GM19025 (cell line): ENCODE measurements at regions not wholly inside any gene's neighbourhood (a gene's known extent, or its start where the extent isn't known, plus 50 kb on each side); places are given as distances from the start of the nearest gene placed in this dataset.
"Not testable (repeated sequence)": the region's sequence is repeated elsewhere in the genome, so short reads cannot be mapped to it uniquely, and the experiment has no call there.

ENCODE experiments used
- ATAC-seq: cut with Tn5 transposase; IDR thresholded peaks from one replicate; pipeline ENCODE4 v1.9.1; 2021; ENCODE audit warnings: mild to moderate bottlenecking, low read depth, moderate library complexity; ENCODE audit not compliant: unreplicated experiment

DNA sequence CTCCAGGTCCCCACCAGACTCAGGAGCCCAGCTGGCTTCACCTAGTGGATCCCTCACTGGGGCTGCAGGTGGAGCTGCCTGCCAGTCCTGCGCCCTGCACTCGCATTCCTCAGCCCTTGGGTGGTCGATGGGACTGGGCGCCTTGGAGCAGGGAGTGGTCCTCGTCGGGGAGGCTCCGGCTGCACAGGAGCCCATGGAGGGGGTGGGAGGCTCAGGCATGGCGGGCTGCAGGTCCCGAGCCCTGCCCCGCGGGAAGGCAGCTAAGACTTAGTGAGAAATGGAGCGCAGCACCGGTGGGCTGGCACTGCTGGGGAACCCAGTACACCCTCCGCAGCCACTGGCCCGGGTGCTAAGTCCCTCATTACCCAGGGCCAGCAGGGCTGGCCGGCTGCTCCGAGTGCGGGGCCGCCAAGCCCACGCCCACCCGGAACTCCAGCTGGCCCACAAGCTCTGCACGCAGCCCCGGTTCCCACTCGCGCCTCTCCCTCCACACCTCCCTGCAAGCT is 203.4 kb downstream of the DSC3 start:
- ATAC-seq, result not testable (repeated sequence)

DNA sequence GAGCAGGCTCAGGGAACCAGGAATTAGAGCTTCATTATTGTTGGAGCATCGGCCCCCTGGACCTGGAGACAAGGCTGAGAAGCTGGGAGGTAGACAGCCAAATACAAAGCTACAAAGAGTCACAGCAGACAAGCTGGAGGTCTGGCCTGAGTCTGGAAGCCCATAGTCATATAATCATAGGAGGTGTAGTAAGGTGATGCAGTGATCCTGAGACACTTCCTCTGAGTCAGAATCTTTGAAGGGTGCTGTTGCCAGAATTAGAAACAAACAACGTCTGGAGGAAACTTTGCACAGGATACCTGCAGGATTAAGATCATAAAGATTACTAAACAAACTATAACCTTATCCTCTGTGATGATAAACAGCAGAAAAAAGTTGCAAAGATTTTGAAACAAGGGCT is 213.8 kb downstream of the DSC3 start:
- no peak for ATAC-seq

DNA sequence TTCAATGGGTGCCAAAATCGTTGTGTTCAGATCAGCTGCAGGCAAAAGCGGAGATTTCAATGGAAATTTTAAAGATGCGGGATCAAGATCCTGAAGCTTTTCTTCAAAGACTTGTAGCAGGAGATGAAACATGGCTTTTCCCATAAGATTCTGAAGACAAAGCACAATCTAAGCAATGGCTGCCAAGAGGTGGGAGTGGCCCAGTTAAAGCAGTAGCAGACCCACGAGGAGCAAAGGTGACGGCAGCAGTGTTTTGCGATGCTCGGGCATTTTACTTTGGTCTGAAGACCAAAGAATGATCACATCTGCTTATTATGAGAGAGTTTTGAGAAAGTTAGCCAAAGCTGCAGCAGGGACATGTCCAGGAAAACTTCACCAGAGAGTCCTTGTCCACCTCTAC is 222.9 kb downstream of the DSC3 start:
- ATAC-seq, result no peak

DNA sequence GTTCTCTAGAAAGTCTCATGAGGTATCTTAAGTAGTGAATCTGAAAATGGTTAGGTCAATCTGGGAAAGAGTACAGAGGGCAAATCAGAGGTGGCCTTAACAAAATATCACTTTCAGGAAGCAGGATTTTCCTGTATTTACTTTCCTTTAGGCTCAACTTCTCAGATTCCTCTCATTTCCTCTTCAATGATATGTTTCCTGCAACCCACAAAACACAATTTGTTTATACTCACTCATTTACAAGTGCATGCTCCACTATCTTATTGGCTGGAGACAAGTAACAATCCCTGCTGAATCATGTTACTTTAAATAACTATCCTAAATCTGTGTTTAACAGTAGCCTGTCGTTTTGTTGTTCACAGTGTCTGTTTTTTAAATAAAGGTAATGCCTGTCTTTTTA is 228.1 kb downstream of the DSC3 start:
- ATAC-seq, result no peak

DNA sequence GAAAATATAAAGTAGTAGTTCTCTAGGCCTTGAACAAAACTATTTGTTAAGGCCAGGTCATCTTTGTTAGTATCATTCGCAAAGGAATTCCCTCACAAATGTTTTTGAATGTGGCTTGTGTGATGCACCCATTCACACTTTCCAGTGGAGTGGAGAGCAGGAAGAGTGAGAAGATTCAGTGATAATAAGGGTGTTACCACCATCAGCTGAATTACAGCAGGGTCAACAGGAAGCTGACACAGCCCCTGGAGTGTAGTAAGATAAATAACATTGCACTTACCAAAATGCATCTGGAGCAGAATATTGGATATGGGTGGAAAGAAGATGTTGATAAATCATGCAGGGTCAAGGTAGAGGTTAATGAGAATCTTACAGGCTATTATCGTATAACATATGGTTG is 231.0 kb downstream of the DSC3 start:
- no peak for ATAC-seq

DNA sequence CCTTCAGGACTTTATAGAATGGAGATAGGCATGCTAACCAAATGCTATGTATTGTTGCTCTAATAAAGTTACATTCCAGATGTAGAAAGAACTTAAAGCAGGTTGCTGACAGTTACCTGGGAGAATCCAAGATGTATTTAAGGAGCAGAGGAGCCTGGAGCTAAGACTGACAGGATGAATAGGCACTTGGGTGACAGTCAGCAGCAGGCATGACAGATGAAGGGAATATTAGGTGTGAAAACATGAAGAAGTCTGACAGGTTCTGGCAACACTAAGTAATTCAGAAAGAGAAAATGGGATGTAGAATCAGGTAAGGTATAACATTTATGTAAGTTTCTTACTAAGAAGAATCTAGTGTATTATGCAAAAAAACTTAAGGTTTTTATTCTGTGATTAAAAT is 232.0 kb downstream of the DSC3 start:
- no peak for ATAC-seq

DNA sequence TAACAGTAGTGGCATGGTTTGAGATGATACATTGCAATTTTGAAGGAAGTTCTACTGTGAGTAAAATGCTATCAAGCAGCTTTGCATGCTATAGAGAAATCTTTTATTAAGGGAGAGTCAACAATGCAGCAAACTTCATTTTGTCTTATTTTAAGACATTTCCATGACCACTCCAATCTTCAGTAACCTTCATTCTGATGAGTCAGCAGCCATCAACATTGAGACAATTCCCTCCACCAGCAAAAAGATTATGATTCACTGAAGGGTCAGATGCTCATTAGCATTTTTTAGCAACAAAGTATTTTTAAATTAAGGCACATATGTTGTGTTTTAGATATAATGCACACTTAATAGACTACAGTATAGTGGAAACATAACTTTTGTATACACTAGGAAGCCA is 235.7 kb downstream of the DSC3 start:
- ATAC-seq, result no peak

DNA sequence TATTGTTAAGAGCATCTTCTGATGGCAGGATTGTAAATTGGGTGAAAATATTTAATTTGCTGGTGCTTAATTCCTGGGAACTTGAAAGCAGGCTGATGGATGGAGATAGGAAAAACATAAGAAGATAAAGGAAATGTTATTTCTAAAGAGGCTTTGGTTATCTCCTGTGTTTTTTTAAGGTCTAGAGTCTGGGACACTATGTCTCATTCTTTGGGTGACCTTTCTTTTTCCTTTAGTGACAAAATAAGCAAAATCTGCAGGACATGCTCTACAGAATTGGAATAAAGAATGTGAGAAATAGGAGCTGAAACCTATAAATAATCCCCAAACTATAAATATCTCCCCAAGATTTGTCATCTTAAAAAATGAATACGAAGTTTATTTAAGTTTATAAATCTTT is 241.7 kb downstream of the DSC3 start:
- no peak for ATAC-seq

DNA sequence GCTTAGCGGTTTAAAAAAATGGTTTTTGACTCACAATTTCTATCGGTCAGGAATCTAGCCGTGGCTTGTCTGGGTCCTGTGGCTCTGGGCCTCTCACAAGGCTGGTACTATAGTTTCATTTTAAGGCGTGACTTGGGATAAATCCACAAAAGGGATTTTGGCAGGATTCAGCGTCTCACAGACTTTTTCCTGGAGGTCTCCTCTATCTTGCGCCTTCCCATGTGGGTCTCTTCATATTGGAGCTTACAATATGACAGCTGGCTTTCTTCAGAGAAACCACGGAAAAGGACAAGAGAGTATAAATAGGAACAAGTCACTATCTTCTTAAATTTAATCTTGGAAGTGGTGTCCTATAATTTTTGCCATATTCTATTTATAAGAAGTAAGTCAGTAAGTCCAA is 250.5 kb downstream of the DSC3 start:
- no peak for ATAC-seq

DNA sequence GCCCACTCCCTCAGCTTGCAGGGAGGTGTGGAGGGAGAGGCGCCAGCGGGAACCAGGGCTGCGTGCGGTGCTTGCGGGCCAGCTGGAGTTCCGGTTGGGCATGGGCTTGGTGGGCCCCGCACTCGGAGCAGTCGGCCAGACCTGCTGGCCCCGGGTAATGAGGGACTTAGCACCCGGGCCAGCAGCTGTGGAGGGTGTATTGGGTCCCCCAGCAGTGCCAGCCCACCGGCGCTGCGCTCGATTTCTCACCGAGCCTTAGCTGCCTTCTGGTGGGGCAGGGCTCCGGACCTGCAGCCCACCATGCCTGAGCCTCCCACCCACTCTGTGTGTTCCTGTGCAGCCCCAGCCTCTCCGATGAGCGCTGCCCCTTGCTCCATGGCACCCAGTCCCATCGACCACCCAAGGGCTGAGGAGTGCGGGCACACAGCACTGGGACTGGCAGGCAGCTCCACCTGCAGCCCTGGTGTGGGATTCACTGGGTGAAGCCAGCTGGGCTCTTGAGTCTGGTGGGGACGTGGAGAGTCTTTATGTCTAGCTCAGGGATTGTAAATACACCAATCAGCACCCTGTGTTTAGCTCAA is 254.0 kb downstream of the DSC3 start:
- not testable (repeated sequence) for ATAC-seq

DNA sequence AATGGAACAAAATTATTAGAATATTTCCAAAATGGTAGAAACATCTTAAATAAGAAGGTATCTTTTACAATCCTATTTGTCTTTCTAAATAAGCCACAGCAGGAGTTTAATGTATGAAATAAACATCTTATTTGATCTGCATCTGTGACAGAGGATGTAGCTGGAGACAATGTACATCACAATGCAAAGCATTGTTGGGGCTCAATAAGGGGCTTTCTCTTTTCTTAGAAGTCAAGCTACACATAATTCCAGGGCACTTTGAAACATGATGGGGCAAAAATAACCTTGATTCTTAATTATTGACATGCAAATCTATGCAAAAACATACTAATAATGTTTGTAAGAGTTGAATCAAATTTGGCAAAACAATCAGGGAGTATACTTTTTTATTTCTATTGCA is 255.1 kb downstream of the DSC3 start:
- no peak for ATAC-seq

DNA sequence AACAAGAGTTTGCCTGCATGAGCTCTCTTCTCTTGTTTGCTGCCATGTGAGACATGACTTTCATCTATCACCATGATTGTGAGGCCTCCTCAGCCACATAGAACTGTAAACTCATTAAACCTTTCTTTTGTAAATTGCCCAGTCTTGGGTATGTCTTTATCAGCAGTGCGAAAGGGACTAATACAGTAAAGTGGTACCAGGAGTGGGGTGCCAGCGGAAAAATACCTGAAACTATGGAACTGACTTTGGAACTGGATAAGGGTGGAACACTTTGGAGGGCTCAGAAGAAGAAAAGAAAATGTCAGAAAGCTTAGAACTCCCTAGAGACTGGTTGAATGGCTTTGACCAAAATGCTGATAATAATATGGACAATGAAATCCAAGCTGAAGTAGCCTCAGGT is 260.9 kb downstream of the DSC3 start:
- ATAC-seq, result no peak

DNA sequence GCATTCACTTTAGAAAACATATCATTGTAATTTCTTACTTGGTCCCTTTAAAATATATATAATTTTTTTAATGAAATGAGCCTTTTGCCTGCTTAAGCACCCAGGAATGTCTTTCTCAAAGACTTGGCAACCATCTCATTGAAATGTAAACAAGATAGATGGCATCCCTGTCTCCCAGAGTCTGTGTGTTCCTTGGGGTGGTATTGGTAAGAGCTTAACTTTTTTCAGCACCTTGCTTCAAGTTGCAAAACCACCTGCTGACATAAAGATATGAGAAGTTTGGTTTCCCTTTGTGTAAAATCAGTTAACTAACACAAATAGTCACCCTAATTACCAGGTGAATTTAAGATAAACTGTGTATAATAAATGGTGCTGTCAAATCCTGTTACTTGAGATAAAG is 266.9 kb downstream of the DSC3 start:
- no peak for ATAC-seq

DNA sequence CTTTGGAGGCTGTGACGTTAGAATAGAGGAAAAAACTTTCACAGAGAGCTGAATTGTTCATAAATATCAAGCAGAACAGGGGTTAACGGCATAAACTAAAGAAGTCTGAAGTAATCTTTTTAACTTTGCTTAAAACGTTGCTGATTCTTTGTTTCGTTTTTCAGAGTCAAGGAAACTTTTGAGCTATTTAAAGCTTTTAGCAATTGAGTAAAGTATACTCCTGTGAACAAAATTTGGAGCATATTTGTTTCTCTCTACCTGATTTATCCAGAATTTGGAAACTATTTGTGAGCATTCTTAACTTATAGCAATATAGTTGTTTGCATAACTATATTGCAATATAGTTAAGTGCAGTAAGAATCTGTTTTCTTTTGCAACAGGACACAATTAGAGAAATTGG is 270.4 kb downstream of the DSC3 start:
- not testable (repeated sequence) for ATAC-seq

DNA sequence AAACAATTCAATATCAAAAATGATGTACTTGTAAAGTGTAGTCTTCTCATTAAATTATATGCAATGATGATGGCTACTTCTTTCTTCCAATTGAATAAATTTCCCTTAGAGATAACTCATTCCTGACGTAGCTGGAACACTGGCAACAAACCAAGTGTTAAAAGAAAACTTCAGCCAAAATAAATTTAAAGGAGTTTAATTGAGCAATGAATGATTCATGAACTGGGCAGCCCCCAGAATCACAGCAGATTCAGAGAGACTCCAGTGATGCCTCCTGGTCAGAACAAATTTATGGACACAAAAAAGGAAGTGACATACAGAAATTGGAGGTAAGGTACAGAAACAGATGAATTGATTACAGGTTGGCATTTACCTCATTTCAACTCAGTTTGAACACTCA is 276.5 kb downstream of the DSC3 start:
- ATAC-seq, result no peak

DNA sequence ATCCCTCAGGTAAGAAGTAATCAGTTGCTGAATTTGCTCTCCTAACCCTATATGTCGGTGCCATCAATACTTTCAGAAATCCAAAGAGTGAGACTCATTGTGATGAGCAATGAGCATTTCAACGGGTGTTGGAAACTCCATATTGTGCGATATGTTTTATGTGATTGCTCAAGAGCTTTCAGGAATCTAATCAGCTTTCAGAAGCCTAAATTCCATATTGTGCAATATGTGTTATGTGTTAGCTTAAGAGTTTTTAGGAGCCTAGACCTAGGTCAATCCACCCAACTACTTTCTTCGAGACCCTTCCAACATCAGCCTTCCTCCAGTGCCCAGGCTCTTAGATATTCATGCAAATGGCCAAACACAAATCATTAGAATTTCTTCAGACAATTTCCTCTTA is 277.3 kb downstream of the DSC3 start:
- no peak for ATAC-seq

DNA sequence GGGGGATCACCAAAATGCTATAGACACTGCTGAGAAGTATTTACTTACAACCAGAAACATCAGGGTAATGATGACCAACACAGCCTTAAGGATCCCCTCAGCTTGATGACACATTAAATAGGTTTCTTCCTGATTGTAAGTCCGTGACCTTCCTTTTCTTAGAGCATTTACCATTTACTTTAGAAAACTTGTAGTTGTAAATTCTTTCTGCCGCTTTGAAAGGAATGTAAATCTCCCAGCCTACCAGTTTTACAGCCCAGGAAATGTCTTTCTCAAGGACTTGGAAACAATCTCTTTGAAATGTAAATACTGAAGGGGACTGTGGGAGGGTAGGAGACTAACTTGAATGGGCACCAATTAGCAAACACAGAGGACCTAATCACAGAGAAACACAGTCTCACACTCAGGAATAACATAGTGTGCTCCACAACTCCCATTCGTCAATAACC is 278.6 kb downstream of the DSC3 start:
- no peak for ATAC-seq

DNA sequence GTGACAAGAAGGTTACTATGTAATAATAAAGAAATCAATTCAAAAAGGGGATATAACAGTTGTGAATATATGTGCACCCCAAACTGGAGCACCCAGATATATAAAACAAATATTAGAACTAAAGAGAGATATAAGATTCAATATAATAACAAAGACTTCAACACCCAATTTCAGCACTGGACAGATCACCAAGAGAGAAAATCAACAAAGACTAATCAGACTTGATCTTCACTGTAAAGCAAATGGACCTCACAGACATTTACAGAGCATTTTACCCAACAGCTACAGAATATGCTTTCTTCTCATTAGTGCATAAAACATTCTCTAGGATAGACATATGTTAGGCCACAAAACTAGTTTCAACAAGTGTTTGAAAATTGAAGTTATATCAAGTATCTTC is 287.7 kb downstream of the DSC3 start:
- no peak for ATAC-seq

DNA sequence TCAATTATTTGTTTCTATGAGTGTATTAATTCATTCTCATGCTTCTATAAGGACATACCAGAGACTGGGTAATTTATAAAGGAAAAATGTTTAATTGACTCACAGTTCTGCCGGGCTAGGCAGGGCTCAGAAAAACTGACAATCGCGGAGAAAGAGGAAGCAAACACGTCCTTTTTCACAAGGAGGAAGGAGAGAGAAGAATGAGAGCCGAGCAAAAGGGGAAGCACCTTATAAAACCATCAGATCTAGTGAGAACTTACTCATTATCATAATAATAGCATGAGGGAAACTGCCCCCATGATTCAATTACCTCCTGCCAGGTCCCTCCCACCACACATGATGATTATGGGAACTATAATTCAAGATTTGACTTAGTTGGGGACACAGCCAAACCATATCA is 294.0 kb downstream of the DSC3 start:
- no peak for ATAC-seq

DNA sequence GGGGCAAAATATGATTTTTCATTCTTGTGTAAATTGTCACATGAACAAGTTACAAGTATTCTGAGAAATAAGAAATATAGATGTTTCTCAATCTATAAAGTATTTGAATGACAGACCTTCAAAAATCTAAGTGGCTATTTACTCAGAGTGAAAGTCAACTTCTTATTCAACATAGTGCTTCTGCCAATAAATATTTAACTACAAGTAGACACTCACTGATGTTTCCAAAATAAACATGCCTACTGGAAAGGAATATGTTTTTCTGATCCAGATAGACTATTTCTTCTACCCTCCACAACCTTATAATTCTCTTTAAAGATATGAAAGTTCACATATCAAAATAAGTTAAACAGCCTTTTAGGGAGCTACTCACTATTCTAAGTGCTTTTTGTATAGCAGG is 296.3 kb downstream of the DSC3 start:
- ATAC-seq, result no peak

DNA sequence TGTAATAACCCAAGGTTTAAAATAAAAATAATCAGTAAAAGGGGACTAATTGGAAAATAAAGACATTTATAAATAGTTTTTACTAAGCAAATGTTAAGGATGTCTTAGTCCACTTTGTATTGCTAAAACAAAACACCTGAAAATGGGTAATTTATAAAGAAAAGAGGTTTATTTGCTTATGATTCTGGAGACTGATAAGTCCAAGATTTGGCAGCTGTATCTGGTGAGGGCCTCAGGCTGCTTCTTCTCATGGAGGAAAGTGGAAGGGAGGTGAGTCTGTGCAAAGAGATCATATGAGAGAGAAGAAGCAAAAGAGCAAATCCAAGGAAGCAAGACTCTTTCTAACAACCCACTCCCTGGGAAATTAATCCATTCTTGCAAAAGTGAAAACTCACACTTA is 299.5 kb downstream of the DSC3 start:
- ATAC-seq, result no peak

DNA sequence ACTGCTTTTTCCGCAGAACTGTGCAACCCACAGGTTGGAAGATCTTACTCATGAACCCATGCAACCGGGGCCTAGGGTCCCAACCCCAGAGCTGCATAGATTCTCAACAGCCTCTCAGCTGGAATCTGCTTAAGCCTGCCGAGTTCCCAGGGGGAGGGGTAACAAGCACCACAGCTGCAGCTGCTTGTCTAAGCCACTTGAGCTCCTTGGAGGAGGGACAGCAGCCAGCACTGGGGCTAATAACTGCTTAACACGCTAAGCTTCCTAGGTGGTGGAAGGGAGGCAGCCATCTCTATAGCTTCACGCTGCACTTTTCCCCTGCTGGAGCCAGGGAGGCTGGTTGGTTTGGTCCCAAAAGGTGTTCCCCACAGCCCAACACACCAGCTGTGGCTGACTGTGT is 311.6 kb downstream of the DSC3 start:
- no peak for ATAC-seq

DNA sequence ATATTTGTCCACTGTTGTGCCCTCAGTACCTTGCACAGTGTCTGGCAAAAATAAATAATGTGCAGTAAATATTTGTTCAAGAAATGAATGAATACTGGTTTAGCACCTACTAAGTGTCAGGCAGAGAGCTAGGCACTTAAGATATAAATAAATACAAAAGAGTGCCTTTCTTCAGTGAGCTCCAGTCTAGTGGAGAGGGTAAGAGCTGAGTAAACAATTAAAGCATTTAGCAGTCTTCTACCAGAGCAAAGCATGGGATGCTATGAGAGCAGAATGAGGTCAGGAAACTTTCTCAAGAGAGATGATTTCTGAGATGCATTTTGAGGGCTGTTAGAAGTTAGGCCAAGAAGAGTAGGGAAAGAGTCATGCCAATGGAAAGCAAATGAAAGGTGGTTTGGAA is 314.7 kb downstream of the DSC3 start:
- ATAC-seq, result no peak
